Vagina (tissue), 2 donors: ENCODE measurements at regions not wholly inside any gene's neighbourhood (a gene's known extent, or its start where the extent isn't known, plus 50 kb on each side); places are given as distances from the start of the nearest gene placed in this dataset.

Experiments
- CTCF ChIP-seq, 3 experiments: fragments of 450-650 bp in 2 of 3; fragments of 200-600 bp in 1 of 3; sonication (generic) in 1 of 3; IDR thresholded peaks; one replicate each; pipeline ENCODE4 v1.5.1; 2017 to 2019; ENCODE audit warnings: antibody characterized with exemption in 3 of 3, mild to moderate bottlenecking in 2 of 3, moderate library complexity in 2 of 3
- POLR2A ChIP-seq, 2 donors: fragments of 450-650 bp; IDR thresholded peaks; one replicate each; pipeline ENCODE4 v1.6.1; 2017; ENCODE audit warnings: antibody characterized with exemption in 2 of 2, mild to moderate bottlenecking in 2 of 2, moderate library complexity in 2 of 2
- POLR2AphosphoS5 ChIP-seq, 2 donors: sonication (generic); formaldehyde crosslinking; IDR thresholded peaks; one replicate each; pipeline ENCODE4 v1.9.0; 2017; ENCODE audit warnings: antibody characterized with exemption in 2 of 2, mild to moderate bottlenecking in 2 of 2, low read depth in 1 of 2; ENCODE audit not compliant: insufficient read depth in 1 of 2

GRCh38 chr5:169390265-169390664 lies 89.3 kb upstream of the SLIT3 start:
- no peak for TF ChIP-seq POLR2A (IDR thresholded peaks at IDR 0.05)
- TF ChIP-seq CTCF (IDR thresholded peaks at IDR 0.05): no peak
- TF ChIP-seq POLR2AphosphoS5 (IDR thresholded peaks at IDR 0.05; ENCODE audit: insufficient read depth in 1 of 2, low read depth in 1 of 2): no peak
